ENCODE measurements at regions not wholly inside any gene's neighbourhood (a gene's known extent, or its start where the extent isn't known, plus 50 kb on each side); places are given as distances from the start of the nearest gene placed in this dataset.

DNA sequence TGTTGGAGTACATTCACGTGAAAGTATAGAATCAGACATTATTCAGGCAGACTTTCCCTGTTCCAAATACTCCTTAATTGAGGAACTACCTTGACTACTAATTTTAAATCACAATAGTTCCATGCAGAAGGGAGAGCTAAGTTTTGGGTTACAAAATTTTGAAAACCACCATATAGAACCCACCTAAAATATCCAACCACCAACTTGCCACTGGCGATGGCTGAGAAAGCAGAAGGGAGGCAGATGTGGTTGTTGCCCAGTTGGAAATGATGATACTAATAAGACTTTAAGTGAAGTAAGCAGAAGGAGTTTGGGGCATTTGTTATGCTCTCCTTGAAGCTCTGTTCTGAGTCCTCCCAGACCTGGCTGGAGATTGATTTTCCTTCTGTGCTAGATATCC lies 190.7 kb downstream of the HLX start:
- no peak for DNase-seq (ENCODE audit: low read depth)

DNA sequence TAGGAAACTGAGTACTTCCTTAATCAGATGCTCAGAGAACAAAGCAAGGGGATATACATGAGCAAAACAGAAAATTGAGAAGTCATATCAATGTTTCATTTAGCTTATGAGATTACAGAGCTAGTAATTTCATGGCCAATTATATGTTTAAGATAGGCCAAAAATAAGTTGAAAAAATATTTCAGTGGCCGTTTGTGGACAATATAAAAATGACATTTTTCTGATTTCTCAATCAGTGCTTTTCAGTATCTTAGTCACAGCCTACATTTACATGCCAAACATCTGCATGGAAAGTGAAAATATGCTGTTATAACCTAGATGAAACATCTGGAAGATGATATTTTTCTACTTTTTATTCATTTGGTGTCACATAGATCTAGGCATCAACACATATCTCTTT lies 192.5 kb downstream of the HLX start:
- DNase-seq (ENCODE audit: low read depth), result no peak

DNA sequence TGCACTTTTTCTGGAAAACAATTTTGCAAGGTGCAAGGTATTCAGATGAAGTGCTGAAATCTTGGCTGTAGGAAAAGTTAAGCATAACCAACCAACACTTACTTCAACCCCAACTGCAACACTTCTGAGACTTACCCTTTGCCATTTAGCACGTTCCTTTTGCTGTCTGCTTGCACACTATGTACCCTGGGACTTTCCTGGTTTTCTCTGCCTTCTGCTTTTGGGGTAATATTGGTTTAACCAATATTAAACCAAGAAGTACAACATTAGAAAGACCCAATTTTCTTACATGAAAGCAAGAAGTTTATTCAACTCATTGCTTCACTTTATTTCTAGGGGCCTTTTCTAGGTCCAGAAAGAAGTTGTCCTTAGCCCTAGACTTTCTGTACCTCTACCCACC lies 193.0 kb downstream of the HLX start:
- no peak for DNase-seq (ENCODE audit: low read depth)

DNA sequence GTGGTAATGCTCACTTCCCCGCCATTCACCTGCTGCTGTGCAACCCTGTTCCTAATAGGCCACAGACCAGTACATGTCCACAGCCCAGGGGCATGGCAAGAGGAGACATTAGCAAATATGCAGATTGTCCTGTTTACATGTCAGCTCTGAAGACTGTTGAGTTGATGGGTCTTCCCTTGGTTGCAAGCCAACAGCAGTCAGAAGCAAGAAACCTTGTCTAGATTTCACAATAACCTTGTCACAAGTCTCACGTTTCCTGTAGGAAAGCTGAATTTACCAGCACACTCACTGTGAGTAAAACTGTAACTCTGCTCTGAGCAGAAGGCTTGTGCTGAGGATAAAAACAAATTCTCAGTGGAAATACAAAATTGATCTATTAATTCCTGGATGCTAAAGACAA lies 195.1 kb downstream of the HLX start:
- DNase-seq (ENCODE audit: low read depth), result peak; percentile 17

DNA sequence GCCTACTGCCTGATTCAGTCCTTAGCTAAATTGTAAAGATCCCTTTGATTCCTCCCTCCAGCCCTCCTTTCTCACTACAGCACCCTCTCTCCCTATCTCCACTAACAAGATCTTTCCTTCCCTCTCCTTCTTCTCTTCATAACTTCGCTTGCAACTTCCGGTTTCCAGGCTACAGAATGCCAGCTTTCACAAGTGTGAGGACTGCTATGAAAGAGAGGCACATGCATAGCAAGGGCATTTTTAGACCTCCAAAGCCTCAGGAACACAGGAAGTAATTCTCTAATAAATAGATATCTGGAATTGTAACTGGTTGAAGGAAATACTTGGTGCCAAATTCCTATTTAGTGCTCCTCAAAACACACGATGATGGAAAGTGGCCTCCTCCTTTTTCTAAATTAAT lies 196.7 kb downstream of the HLX start:
- DNase-seq (ENCODE audit: low read depth), result no peak

DNA sequence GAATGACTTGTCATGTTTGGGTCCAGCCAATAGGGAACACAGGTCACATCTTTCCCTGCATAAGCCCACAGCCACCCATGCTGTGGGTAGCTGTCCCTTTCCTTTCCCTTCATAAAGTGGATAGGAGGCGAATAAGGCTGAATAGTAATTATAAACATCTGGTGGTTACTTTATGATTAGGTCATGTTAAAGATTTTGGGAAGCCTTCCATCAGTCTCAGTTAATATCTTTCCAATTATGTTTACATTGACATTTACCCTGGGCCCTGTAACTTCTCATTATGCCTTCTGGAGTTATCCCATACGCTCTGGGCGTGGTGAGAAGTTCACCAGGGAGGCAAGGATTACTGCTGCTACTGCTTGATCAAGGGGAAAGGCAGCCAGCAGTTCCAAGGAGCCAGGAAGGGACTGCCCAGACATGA lies 197.2 kb downstream of the HLX start:
- DNase-seq (ENCODE audit: low read depth), result peak; percentile 50

DNA sequence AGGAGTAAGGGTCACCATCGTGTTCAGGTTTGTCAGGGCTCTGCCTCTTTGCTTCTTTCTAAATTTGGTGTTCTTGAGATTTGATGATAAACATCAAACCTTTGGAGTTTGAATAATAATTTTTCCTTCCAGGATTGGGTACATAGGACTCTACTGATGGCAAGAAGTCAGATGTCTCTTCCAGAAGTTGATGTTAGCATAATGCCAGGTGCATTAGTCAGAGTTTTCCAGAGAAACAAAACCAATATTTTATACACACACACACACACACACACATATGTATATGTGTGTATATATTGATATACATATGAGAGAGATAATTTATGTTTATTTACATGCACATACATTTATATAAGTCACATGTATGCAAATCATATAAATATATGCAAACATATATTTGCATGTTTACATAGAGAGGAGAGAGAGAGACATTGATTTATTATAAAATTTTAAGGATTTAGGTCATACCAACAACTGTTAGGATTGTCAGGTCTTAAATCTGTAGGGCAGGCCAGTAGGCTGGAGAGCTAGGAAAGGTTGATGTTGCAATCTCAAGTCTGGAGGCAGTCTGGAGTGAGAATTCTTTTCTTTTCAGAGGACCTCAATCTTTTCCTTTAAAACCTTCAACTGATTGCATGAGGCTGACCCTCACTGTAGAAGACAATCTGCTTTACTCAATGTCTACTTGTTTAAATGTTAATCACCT lies 199.2 kb downstream of the HLX start:
- DNase-seq (ENCODE audit: low read depth), result no peak

DNA sequence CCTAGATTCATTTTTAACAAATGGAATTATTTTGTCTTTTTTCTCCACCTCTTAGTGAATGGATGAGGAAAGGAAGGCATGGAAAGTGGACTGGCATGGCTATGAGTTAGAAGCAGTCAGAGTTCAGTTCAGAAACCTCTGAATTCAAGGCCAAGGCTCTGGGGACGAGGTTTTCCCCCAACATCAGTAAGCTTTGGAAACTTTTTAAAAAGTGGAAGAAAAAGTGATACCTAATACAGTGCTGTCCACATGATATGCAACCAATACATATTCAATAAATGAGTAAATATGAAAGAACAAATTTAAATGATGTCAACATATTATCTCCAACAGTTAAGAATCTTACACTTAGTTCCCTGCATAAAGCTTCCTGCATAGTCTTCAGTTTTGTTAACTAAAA lies 204.7 kb downstream of the HLX start:
- no peak for DNase-seq (ENCODE audit: low read depth)

DNA sequence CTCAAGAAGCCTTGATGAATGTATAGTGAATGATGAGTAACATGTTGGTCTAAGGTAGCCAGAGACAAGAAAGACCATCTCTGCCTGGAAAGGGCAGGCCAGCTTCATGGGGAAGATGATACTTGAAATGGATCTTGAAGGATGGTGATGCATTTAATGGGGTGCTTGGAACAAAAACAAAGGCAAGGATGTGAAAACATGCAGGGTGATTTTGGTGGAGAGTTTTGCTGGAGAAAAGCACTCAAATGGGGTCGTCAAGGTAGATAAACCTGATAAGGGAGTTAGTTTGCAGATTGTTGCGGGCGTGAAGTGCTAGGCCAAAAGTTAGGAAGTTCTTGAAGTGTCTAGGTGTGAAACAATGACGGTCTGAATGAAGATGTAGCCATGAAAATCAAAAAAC lies 205.4 kb downstream of the HLX start:
- DNase-seq (ENCODE audit: low read depth), result no peak

DNA sequence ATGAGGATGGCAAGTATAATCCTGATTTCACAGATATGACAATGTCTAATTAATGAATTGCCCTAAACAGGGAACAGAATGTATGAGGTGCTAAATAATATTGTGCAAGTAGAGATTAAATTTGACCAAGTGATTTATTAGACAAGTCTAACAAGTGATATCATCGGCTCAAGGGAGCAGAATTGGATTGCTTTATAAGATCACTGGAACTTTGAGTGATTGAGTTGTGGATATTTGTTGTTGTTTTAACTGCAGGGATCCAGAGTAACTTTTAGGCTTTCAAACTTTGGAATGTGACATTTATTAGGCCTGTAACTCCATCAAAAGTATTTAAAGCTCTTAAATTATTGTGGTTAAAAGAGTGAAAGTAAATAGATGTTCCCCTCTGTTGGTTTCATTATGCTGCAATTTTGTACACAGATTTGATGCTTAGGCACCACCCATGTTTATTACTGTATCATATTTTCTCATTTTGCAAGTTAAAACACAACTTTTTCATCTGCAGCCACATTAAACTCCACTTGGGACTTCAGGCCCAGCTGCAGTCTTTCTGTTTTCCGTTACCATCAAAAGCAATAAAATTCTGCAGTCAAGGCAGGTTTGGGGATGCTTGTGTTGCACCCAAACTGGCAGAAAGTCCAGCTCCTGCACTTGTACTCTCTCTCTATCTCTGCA lies 206.6 kb downstream of the HLX start:
- no peak for DNase-seq (ENCODE audit: low read depth)

DNA sequence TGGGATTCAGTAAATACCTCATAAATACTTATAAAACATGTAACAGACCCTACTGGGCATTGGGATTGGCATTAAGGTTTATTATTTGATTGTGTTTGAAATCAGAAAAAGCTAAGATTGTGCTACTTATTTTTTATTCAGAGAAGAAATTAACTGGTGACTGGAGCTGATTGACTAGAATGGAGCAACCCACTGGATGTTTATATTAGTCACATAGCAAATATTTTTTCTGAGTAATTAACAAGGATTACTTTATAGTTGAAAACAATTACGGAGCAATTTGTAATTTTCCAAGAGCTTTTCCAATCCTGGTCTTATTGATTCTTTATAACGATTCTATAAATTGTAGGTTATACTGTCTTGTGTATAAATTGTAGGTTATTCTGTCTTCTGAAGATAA lies 208.7 kb downstream of the HLX start:
- no peak for DNase-seq (ENCODE audit: low read depth)

DNA sequence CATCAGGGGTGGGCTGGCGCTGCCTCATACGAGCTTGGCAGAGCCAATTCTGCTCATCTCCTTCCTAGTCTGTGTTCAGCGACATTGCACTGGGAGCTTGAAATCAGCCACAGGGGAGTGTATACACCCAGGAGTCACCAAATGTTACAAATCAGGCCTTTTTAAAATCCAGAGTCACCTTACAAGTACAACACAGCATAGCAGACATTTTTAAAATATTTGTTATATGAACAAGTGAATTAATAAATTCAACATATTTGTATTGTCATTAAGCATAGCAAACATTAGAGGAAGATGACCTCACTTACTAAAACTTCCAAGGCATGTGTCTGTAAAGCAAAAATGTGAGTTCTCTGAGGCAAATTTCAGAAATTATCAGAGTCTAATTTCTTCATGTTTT lies 210.0 kb downstream of the HLX start:
- DNase-seq (ENCODE audit: low read depth), result peak; percentile 16

DNA sequence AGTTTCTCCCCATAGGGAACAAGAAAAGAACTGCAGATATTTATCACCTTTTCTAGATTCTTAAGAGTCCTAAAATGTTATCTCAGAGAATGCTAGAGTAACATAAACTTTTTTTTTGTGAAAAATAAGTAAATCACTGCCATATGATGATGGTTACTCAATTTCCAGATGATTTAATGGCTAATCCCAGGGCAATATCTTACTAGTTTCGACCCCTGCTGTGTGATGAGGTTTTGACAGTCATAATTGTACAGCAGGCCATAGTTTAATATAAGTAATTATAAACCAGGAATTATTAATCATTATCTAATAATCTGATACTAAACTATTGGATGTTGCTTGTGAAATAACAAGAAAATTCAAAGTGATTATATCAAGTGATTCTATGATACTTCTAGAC lies 210.6 kb downstream of the HLX start:
- no peak for DNase-seq (ENCODE audit: low read depth)

DNA sequence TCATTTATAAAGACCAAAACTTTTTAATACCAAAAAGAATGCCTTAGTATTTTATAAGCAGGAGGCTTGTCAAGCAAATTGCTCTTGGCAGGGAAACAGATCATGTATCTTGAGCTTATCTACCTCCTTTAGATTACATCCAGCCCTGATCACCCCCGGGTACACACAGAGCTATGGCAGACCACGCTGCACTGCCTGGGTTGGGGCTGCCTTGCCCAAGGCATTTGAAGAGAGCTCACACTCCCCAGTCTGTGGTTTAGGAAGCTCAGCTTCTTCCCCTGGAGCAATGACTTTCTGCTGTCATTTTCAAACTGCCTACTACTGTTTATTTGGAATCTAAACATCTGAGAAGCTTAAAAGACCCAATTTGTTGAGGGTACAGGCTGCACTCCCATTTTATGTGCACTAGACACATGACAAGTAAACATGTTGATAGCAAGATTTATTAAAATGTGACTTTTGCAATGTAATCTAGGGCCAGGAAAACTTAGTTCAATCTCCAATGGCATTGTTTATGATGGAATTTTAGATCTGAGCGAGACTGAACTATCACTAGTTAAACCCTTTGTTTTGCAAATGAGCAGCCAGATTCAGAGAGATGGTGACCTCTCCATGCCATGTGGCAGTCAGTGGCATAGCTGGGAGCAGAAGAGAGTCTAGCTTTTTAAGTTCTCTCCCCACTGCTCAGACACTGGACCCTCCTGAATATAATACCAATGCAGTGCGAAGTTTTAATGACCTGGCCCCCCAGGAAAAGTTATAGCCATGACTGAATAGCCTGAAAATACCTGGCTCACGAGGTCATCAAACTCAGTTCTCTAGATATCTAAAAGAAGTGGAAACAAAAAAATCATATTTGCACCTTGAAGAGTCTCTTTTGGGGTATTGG lies 214.9 kb downstream of the HLX start:
- DNase-seq (ENCODE audit: low read depth), result no peak

DNA sequence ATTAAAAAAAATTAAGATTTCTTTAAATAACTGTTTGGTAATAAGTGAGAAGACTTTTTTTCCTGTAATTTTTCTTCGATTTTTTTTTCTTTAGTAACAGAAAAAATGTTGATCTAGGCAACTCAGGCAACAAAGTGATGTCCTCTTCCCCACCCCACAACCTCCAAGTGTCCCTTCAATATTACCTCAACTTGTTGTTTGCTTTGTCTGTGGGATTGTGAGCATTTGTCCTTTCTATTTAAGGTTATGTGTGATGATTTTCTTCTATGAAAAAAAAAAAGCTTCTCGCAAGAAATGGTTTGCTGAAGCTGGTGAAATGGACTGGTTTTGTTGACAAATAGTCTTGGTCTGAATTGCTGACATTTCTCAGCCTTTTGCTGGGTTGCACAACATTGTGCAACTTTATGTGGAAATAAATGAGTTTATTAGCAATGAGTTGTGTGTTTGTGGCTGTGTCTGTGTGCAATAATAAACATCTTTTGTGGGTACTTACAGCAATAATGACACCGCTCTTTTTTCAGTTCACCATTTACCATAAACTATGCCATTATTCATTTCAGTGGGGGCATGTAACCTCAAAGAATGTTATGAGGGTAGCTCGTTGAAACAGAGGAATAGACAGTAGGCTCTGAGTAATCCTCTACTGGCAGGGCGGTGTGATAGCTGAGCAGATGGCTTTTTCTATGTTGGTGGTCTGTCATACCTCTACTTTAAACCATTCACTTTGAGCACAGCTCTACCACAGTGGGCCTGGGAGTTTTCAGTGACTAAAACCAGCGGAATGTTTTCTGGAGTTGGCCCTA lies 218.4 kb downstream of the HLX start:
- peak; percentile 99 for DNase-seq (ENCODE audit: low read depth)

DNA sequence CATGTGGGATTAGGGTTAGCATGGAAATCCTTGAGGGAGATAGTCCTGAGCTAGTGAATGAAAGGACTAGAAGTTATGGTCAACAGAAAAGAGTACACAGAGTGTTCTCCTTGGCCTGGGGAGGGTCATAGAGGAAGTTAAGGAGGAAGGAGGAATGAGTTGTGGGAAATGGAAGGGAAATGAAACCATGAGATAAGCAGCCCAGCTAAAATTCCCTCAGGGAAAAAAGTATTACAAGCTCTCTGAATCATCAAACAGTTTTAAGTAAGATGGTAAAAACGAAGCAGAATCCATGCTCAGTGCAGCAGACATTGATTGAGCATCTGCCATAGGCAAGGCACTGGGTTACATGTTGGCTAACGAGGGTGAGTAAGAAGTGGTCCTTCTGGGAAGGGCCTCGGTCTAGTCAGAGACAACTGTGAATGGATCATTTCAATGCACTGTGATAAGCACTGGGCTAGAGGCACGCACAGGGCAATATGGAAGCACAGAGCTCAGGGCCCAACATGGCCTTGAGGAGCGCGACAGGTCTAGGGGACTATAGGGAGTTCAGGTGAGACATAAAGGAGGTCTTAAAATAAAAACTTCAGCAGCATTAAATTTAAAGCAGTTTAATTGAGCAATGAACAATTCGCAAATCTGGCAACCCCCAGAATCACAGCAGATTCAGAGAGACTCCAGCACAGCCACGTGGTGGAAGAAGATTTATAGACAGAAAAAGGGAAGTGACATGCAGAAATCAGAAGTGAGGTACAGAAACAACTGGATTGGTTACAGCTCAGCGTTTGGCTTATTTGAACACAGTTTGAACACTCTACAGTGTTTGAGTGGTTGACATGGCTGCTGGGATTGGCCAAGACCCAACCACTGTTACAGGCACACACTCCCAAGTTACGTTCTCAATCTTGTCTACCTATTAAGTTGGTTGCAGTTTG lies 219.5 kb downstream of the HLX start:
- DNase-seq (ENCODE audit: low read depth), result peak; percentile 39

DNA sequence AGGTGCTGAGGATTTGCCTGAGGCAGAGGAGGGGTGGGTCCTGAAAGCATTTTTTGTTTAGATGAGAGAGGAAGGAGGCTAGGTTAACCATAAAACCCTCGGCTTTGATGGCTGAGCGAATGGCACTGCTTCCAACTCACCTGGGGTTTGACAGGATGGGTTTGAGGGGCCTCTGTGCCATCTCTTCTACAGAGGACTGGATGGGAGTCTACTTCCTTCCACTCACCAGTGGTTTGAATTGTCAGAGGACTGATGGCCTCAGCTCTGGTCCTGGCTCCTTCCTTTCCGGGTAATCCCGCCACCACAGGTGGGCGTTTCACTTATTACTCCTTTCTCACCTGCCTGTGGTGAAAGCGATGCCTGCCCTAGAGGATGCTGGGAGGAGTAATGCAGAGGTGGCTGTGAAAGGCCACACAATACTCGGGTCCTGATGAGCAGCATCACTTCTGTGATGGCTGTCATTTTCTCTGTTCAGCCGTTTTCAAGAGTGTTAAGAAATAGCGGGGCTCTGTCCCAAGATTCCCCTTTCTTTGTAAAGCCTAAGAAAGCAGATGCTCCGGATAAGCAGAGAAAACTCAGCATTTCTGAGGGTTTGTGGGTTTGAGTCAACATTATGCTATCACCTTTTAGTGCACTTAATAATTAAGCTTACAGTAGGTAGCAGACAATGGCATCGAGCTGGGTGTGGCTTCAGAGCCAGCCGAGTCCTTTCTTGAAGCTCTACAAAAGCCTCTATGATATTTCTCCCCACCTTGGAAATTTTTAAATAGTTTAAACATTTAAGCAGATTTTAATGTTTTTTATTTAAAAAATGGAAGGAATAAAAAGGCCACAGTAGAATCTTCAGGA lies 220.7 kb downstream of the HLX start:
- DNase-seq (ENCODE audit: low read depth), result no peak

DNA sequence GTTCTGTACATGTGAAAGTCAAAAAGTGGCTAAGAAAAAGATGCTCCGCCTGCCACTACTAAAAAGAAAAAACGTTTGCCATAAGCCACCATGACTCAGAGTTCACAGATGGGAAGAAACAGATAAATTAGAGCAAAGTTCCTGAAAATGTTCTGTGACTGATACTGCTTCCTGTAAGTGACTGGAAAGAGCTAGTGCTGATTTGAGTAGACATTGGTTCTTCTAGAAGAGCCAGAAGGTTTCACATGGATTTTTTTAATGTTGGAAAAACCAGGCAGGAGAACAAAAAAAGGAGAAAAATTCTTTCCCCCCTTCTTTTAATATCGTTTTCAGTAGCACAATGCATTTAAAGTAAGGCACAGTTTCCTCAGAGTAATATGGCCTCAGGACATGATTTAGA lies 221.4 kb downstream of the HLX start:
- peak; percentile 81 for DNase-seq (ENCODE audit: low read depth)

DNA sequence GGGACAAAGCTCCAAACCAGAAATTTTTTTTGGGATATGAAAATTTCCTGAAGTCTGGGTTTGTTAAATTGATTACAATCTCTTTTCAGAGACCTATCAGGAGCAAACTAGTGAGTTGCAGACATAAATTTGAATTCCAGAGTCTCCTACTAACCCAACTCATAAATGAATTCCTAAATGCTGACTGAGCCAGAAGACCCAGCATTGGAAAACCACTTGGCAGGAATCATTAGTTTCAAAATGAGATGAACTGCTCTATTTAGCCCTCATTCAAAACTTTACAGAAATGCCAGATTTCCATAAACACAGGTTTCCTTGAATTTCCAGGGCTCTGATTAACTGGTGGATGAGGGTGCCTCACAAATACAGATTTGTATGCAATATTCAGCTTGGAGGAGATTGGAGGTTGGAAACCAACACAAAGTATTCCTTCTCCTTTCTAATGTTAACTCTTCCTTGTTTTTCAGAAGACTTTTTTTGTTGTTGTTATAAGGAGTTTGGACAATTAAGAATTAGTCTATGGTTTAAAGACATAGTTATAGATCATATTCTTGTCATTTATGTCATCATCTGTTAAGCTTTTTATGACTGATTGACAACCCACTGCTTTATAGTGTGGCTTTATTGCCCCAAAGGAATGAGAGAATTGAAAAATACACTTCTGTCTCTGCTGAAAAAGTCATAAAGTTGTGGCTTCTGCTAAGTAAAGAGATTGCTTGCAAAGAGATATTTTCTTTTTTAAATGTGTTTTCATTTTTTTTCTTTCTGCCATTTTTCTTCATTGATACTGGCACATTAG lies 222.8 kb downstream of the HLX start:
- peak; percentile 65 for DNase-seq (ENCODE audit: low read depth)
